ENCODE measurements at regions not wholly inside any gene's neighbourhood (a gene's known extent, or its start where the extent isn't known, plus 50 kb on each side); places are given as distances from the start of the nearest gene placed in this dataset.
"Not testable (repeated sequence)": the region's sequence is repeated elsewhere in the genome, so short reads cannot be mapped to it uniquely, and the experiment has no call there.

GRCh38 chr10:7108141-7108540 is 302.7 kb downstream of the SFMBT2 start:
- DNase-seq (ENCODE audit: low spot score): no peak

GRCh38 chr10:7107285-7107684 is 303.5 kb downstream of the SFMBT2 start:
- no peak for DNase-seq (ENCODE audit: low spot score)

DNA sequence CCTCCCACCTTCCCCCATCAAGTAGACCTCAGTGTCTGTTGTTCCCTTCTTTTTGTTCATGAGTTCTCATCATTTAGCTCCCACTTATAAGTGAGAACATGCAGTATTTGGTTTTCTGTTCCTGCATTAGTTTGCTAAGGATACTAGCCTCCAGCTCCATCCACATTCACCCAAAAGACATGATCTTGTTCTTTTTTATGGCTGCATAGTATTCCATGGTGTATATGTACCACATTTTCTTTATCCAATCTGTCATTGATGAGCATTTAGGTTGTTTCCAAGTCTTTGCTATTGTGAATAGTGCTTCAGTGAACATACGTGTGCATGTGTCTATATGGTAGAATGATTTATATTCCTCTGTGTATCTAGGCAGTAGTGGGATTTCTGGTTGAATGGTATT is 306.5 kb downstream of the SFMBT2 start:
- not testable (repeated sequence) for DNase-seq (ENCODE audit: low spot score)

GRCh38 chr10:7102557-7103349 is 308.1 kb downstream of the SFMBT2 start:
- DNase-seq (ENCODE audit: low spot score): no peak

- no peak for DNase-seq (ENCODE audit: low spot score)
Observed at GRCh38 chr10:7102084-7102483, 308.8 kb downstream of the SFMBT2 start.

DNA sequence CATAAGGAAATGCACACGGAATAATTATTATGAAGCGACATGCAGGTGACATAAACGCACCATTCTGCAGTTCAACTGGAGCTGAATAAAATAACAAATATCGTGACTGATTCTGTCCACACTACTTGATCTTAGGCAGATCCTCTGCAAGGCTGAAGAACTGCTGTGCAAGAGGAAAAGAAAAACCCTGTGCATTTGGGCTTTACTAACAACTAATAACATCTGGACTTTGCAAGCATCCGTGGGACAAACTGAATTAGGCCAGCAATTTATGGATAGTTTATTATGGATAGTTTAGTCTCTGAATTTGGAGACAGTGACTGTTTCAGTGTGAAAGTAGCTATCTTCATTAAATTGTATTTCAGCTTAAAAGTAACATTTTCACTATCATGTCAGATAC is 309.4 kb downstream of the SFMBT2 start:
- DNase-seq (ENCODE audit: low spot score): no peak

DNA sequence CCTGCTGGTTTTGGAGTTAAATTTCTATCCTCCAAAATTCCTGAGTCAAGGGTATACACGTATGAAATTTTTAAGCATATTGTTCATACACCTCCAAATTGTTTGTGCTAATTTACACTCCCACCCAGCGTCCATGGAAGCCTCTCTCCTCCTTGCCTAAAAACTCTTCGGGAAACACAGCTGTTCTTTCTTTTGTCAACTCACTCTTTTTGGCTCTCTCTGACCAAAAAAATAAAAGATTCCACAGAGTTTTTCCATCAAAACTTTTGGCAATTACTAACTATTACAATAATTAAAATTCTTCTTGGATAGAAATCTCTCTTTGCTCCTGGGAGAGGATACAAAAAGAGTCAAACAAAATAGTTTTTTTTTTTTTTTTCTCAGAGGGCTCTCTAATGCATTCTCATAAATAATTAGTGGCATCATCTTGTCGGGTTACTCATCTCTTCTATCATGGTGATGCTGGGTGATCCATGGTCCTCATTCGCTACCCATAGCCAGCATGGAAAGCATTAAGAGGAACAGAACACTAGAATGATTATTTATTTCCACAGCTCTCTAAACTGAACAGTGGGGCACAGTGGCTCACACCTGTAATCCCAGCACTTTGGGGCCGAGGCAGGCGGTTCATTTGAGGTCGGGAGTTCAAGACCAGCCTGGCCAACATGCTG is 310.7 kb downstream of the SFMBT2 start:
- no peak for DNase-seq (ENCODE audit: low spot score)

DNA sequence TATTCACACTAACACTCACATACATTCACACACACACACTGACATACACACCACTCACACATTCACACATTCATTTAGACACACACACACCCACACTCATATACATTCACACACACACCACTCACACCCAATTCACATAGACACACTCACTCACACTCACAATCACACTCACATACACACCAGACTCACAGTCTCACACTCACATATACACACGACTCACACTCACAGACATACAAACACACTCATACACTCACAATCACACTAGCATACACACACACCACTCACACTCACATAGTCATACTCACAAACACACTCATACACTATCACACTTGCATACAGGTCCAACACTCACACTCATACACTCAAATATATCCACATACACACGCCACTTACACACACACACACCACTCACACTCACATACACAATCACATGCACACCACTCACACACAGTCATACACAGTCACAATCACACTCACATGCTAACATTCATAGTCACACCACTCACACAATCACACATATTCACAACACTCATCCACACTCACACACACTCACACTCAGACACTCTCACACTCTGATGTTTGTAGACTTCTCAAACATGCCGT is 312.6 kb downstream of the SFMBT2 start:
- no peak for DNase-seq (ENCODE audit: low spot score)

- DNase-seq (ENCODE audit: low spot score): no peak
Observed at GRCh38 chr10:7094781-7095180, 316.1 kb downstream of the SFMBT2 start.

DNA sequence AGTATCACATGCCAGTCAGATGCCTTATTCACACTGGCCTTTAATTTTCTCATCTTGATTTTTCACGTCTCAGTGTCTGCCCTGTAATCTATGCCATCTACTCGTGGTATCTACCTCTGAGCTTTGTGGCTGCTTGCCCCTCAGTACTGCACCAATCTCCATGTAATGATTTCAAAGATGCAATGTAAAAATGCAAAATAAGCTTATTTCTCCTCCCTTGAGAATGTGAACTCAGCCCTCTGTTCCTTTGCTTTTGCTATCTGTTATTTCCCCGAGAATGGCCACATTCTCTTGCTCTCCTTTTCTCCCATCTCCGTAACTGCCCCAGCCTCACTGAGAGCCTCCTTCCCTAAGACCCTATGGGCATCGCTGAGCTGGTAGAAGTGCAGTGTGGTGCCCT is 317.5 kb downstream of the SFMBT2 start:
- no peak for DNase-seq (ENCODE audit: low spot score)

GRCh38 chr10:7092603-7093002 is 318.2 kb downstream of the SFMBT2 start:
- no peak for DNase-seq (ENCODE audit: low spot score)

DNA sequence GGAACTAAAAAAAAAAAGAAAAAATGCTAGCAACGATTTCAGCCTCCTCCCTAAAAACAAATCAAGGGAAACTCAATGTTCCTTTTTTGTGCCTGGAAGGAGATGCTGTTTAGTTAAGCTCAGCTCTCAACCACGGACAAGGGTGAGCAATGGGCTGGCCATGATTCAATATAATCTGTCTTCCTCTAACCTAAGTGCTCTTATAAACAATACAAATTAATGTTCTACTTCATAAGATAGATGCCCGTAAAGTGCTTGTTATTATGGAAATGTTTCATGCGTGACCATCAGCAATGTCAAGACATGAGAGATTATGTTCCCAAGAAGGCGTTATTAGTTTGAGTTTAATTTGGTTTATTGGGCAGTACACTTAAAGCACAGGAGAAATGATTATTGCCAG is 320.3 kb downstream of the SFMBT2 start:
- DNase-seq (ENCODE audit: low spot score): no peak

DNA sequence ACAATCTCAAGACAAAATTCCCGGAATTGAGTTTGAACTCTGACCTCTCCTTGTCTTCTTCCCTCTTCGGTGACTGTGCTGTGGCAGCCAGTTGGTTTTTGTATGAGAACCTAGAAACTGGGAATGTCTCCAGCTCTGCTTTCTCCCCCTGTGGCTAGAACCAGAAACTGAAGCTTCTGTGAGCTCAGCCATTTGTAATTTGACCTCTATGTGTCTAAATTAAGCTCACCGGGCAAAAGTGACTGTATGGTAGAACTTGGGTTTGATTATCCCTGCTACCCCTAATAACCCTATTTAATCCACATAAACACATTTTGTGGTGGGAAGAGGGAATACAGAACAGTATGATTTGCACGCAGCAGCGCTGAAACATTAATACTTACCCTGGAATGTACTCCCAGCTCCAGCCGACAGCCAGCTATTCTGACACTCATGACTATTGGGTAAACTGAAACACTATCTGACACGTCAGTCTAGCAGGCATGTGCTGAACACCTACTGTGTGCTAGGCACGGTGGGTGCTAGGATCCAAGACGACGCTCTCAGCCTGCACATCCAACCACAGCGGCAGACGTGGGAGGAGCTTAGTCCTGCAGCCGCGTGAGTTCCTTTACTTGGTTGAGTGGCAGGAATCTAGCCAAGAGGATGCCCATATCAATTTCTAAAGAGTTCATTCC is 324.8 kb downstream of the SFMBT2 start:
- DNase-seq (ENCODE audit: low spot score): no peak

DNA sequence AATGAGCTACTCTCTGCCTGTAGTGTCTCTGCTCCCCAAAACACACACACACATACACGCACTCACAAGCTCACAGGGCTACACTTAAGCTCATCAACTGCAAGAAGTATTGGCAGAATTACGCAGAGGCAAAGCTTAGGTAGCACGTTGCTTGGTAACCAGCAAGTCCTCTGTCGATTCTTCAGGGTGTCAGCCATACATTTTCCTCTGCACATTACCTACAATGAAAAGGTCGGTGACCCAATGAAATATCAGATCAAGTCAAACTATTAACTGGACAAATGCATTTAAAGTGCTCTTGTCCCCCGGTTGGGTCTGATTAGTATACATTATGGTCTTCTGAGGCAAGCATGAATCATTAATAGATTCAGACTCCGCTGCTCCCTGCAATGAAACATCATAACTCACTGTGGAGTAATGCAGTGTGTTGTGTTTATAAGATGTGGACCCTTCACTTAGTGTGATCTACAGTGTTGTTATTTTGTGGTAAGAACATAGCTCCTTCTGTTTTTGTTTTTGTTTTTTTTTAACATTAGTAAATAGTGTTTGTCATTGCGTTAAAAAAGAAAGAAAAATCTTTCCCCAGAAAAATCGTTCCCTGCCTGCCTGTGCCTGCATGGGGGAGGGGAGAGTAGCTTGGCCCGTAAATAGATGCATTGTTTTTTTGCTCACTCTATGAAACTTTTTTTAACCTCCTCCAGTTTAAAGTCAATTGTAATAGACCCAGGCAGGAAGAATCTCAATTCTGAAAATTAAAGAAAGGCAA is 325.5 kb downstream of the SFMBT2 start:
- DNase-seq (ENCODE audit: low spot score): no peak

GRCh38 chr10:7084280-7085005 is 326.4 kb downstream of the SFMBT2 start:
- DNase-seq (ENCODE audit: low spot score): no peak

DNA sequence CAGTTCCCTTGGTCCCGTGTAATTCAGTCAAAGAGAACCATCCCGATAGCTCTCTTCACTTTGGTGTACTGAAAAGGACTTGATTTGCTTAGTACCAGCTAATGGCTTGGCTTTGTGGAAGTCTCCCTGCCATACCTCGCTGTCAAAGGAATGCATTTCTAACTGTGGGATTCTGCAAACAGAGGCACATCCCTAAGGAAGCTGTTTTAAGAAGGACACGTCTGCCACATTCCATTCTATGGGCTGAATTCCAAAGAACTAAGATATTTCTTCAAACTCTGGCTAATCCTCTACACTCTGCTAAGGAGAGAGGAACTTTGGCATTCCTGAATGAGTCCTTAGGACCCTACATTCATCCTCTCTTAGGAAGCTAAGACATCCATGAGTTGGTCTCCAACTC is 327.9 kb downstream of the SFMBT2 start:
- DNase-seq (ENCODE audit: low spot score): no peak

DNA sequence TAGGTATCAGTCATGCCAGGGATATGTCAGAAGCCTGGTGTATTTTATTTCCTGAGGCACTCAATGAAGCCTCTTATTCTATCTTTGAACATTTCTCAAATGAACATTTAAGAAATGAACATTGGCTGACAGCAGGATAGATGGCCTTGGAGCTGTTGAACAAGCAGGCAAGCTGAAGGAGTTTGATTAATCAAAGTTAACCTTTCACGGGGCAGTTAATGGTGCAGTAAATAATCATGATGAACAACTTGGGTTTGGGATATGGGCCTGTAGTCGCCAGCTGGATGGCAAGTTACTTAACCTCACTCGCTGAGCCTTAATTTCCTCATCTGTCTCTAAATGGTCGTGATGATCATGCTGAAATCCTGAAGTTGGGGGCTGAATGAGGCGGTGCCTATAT is 333.0 kb downstream of the SFMBT2 start:
- no peak for DNase-seq (ENCODE audit: low spot score)

DNA sequence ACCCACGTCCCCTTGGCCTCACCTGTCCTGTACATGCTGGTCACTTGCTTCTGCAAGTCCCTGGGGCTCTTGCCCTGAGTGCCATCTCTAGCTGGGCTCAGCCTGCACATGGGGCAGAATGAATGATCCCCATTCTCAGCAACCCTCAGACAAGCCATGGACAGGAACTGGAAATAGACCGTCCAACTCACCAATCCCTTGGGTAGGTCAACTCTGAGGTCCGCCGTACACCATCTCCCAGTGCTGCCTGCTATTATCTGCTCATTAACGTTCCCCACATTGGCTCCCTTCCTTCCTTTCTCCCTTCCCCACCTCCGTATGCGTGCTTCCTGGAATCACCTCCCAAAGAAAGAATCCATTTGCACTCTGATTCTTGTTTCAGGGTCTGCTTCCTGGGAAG is 335.0 kb downstream of the SFMBT2 start:
- no peak for DNase-seq (ENCODE audit: low spot score)

DNA sequence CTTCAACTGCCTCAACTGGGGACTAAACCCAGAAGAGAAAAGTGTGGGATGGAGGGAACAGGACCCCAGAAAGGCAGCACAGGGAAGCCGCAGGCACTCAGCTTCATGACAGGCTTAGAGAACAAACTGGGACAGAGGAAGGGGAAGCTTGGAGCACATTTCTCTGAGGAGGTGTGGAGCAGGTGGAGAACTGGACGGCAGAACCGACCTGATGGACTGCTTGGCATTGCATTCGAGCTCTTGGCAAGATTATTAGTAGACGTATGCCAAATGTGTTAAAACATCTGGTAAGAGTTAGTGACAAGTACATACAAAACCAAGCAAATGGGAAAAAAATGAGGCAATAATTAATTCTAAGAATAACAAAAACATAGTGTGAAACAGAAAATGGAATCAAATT is 335.7 kb downstream of the SFMBT2 start:
- no peak for DNase-seq (ENCODE audit: low spot score)

DNA sequence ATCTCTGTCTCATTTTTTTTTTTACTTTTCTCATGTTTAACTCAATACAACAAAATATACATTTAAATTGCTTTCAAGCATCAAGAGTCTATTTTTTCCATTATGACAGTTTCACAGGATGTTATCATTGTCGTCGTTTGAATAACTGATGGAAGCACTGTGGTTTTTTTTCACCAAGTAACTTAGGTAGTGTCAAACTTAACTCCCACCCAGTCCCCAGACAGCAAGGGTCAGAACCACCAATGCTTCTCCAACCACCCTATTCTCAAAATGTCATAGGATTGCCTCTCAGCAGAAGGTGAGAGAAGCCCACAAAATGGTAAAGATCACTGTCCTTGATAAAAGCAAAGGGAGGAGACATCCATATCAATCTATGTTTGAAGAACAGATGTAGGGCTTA is 339.4 kb downstream of the SFMBT2 start:
- DNase-seq (ENCODE audit: low spot score): no peak

- DNase-seq (ENCODE audit: low spot score): no peak
Observed at GRCh38 chr10:7070950-7071349, 339.9 kb downstream of the SFMBT2 start.
